ENCODE measurements at regions not wholly inside any gene's neighbourhood (a gene's known extent, or its start where the extent isn't known, plus 50 kb on each side); places are given as distances from the start of the nearest gene placed in this dataset.

DNA sequence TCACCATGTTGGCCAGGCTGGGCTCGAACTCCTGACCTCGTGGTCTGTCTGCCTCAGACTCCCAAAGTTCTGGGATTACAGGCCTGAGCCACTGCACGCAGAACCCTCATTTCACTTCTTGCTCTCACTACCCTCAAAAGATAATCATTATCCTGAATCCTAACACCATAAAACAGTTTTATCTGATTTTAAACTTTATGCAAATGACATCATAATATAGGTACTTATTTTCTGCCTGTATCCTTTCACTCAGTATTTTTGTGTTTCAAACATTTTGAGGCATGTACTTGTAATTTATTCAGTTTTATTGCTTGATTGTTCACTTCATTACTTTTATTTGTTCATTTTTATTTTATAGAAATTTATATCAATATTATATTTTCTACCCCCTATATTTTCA, 719.2 kb upstream of the ARRDC3 start:
- H3K4me1 ChIP-seq (ENCODE audit: insufficient read depth, low read length) = no peaks in the 10 kb centered on the region
- H3K27ac ChIP-seq (ENCODE audit: low read depth, low read length) = no peak overlapping the region
- no peaks in the 10 kb centered on the region for H3K79me2 ChIP-seq (ENCODE audit: insufficient read depth, low read length)
- DNase-seq (ENCODE audit: insufficient read length, low spot score, missing footprints) = no peak
- H3K36me3 ChIP-seq (ENCODE audit: insufficient read depth, low read length) = no peaks in the 10 kb centered on the region
- no peak overlapping the region for H3K4me3 ChIP-seq (ENCODE audit: insufficient read depth, low read length)
- no peak for TF ChIP-seq CTCF (IDR thresholded peaks at IDR 0.05; ENCODE audit: extremely low read depth, low read depth, low read length)
- no peaks in the 10 kb centered on the region for H4K20me1 ChIP-seq (ENCODE audit: insufficient read depth, low read length)
- H3K27me3 ChIP-seq (ENCODE audit: insufficient read depth, low read length) = no peaks in the 10 kb centered on the region
- no peak overlapping the region for H3K4me2 ChIP-seq (ENCODE audit: insufficient read depth, low read length)
- H2AFZ ChIP-seq (ENCODE audit: low read length) = no peak overlapping the region
- no peaks in the 10 kb centered on the region for H3K9me3 ChIP-seq (ENCODE audit: low read depth, low read length)

DNA sequence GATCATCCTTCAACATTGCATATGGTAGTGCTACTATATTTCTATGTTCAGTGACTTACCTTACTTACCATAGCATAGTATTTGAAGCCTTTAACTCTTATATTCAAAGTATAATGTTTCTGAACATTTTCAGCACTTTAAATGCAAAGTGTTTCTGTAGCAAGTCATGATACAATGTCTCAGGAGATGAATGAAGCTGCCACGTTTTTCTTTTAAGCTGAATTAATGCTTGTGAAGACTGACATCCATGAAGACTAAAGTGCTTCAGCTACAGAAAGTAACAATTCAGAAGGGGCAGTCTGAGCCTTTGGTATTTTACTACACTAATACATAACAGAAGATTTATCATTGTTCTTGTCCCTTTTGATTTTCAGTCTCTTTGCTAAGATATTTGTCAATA, 709.1 kb upstream of the ARRDC3 start:
- H2AFZ ChIP-seq (ENCODE audit: low read length) = no peak overlapping the region
- no peak for TF ChIP-seq CTCF (IDR thresholded peaks at IDR 0.05; ENCODE audit: extremely low read depth, low read depth, low read length)

DNA sequence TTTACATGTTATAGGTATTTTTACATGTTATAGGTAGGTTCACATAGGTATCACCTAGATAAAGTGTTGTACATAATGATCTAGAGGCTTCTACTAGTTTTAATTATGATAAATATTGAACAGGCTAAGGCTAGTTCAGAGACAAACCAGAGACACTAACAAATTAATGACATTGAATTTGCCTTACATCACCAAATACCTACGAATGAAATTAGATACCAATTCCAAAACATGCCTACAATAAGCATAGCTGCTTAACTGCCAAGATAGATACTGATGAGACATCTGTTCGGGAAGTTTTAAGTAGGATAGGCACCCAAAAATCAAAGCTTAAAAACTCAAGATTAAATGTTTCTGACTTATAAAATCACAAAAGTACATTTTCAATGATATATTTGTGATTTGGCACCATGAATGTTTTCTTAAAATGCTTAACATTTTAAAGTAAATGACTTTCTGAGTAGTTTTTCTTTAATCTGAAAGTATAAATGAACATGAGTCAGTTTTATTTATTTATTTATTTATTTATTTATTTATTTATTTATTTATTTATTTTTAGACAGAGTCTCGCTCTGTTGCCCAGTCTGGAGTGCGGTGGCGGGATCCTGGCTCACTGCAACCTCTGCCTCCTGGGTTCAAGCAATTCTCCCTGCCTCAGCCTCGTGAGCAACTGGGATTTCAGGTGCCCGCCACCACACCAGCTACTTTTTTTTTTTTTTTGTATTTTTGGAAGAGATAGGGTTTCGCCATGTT, 703.1 kb upstream of the ARRDC3 start:
- H3K27ac ChIP-seq (ENCODE audit: low read depth, low read length) = no peak overlapping the region
- H3K9me3 ChIP-seq (ENCODE audit: low read depth, low read length) = no peaks in the 10 kb centered on the region
- H3K4me1 ChIP-seq (ENCODE audit: insufficient read depth, low read length) = no peaks in the 10 kb centered on the region
- no peak for TF ChIP-seq CTCF (IDR thresholded peaks at IDR 0.05; ENCODE audit: extremely low read depth, low read depth, low read length)
- H3K27me3 ChIP-seq (ENCODE audit: insufficient read depth, low read length) = no peaks in the 10 kb centered on the region
- no peak overlapping the region for H3K4me3 ChIP-seq (ENCODE audit: insufficient read depth, low read length)
- no peak overlapping the region for H3K4me2 ChIP-seq (ENCODE audit: insufficient read depth, low read length)
- no peaks in the 10 kb centered on the region for H3K79me2 ChIP-seq (ENCODE audit: insufficient read depth, low read length)
- H4K20me1 ChIP-seq (ENCODE audit: insufficient read depth, low read length) = no peaks in the 10 kb centered on the region
- no peak overlapping the region for H2AFZ ChIP-seq (ENCODE audit: low read length)
- DNase-seq (ENCODE audit: insufficient read length, low spot score, missing footprints) = no peak
- H3K36me3 ChIP-seq (ENCODE audit: insufficient read depth, low read length) = no peaks in the 10 kb centered on the region

More for the DNA sequence above, 709.1 kb upstream of the ARRDC3 start:
- Histone ChIP-seq H3K4me2 (ENCODE audit: insufficient read depth, low read length) (no peak overlapping the region), H3K79me2 (ENCODE audit: insufficient read depth, low read length) (no peaks in the 10 kb centered on the region), H3K27ac (ENCODE audit: low read depth, low read length) (no peak overlapping the region), H3K36me3 (ENCODE audit: insufficient read depth, low read length) (no peaks in the 10 kb centered on the region), H3K4me1 (ENCODE audit: insufficient read depth, low read length) (no peaks in the 10 kb centered on the region), H3K27me3 (ENCODE audit: insufficient read depth, low read length) (no peaks in the 10 kb centered on the region), H3K9me3 (ENCODE audit: low read depth, low read length) (peaks cover 3% of the 10 kb centered on the region), H3K4me3 (ENCODE audit: insufficient read depth, low read length) (no peak overlapping the region), H4K20me1 (ENCODE audit: insufficient read depth, low read length) (no peaks in the 10 kb centered on the region)
- DNase-seq (ENCODE audit: insufficient read length, low spot score, missing footprints) = no peak

DNA sequence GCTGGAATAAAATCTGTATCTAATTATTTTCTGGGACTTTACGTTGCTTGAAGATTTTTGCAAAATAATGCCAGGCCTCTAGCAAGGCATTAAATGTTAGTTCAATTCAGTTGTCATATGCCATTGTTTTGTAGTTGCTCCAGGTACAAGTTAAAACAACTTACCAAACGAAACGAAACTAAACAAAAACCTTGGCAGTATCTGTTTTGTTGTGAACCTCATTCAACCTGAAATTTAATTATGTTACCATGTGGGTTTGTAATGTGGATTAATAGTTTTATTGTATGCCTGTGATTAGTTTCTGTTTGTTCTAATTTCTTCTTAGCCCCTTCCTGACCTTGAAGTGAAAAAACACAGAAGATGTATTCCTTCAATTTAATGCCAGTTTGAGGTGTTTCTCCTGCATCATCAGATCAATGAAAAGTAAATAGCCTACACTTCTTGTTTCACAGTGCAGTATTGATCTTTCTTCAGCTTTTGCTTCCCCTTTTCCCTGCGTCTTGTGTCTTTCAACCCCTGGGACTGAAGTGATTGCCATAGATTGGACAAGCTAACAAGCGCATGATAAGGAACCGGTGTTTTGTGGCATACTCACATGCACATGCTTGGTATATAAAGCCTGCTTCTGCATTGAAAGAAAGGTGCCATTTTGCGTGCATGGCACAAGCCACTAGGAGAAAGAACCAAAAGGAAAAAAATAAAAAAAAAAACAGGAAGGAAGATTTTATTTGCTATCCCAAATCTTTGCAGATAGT, 699.0 kb upstream of the ARRDC3 start:
- Histone ChIP-seq H3K27ac (ENCODE audit: low read depth, low read length) (no peak overlapping the region), H3K4me1 (ENCODE audit: insufficient read depth, low read length) (no peaks in the 10 kb centered on the region), H3K9me3 (ENCODE audit: low read depth, low read length) (no peaks in the 10 kb centered on the region), H4K20me1 (ENCODE audit: insufficient read depth, low read length) (no peaks in the 10 kb centered on the region), H3K4me2 (ENCODE audit: insufficient read depth, low read length) (peak overlapping the region; percentile 47), H3K27me3 (ENCODE audit: insufficient read depth, low read length) (no peaks in the 10 kb centered on the region), H2AFZ (ENCODE audit: low read length) (peak overlapping the region; percentile 46), H3K79me2 (ENCODE audit: insufficient read depth, low read length) (no peaks in the 10 kb centered on the region), H3K36me3 (ENCODE audit: insufficient read depth, low read length) (no peaks in the 10 kb centered on the region), H3K4me3 (ENCODE audit: insufficient read depth, low read length) (peak overlapping the region; percentile 44)
- no peak for TF ChIP-seq CTCF (IDR thresholded peaks at IDR 0.05; ENCODE audit: extremely low read depth, low read depth, low read length)
- no peak for DNase-seq (ENCODE audit: insufficient read length, low spot score, missing footprints)
